KMS-11 (cell line): ENCODE measurements at regions not wholly inside any gene's neighbourhood (a gene's known extent, or its start where the extent isn't known, plus 50 kb on each side); places are given as distances from the start of the nearest gene placed in this dataset.

Source experiments
- H2AFZ ChIP-seq: fragments of 200-600 bp; sonication (generic); 2 replicates; pipeline ENCODE4 v1.6.1; 2016; ENCODE audit warnings: antibody characterized with exemption, mixed run types, low read depth
- H3K27ac ChIP-seq: fragments of 200-600 bp; sonication (generic); 2 replicates; pipeline ENCODE4 v1.6.1; 2016; ENCODE audit warnings: mild to moderate bottlenecking, mixed run types
- H3K27me3 ChIP-seq: fragments of 200-600 bp; sonication (generic); 2 replicates; pipeline ENCODE4 v1.6.1; 2017; ENCODE audit warnings: mild to moderate bottlenecking, low read depth, mixed run types, moderate library complexity; ENCODE audit not compliant: insufficient read depth
- H3K36me3 ChIP-seq: fragments of 200-600 bp; sonication (generic); 2 replicates; pipeline ENCODE4 v1.6.1; 2017; ENCODE audit warnings: mild to moderate bottlenecking, mixed run types; ENCODE audit not compliant: insufficient read depth
- H3K4me1 ChIP-seq: fragments of 200-600 bp; sonication (generic); 2 replicates; pipeline ENCODE4 v1.6.1; 2016; ENCODE audit warnings: mild to moderate bottlenecking, low read depth, mixed run types; ENCODE audit not compliant: poor library complexity, severe bottlenecking
- H3K4me2 ChIP-seq: fragments of 200-600 bp; sonication (generic); 2 replicates; pipeline ENCODE4 v1.7.0; 2016; ENCODE audit warnings: mild to moderate bottlenecking, mixed run types
- H3K4me3 ChIP-seq: fragments of 200-600 bp; sonication (generic); IDR thresholded peaks from 2 replicates; pipeline ENCODE4 v1.6.1; 2017; ENCODE audit warnings: low read depth, low read length, mixed read lengths; ENCODE audit not compliant: insufficient read depth
- H3K79me2 ChIP-seq: fragments of 200-600 bp; sonication (generic); 2 replicates; pipeline ENCODE4 v1.6.1; 2016; ENCODE audit warnings: low read depth, mixed run types; ENCODE audit not compliant: insufficient read depth
- H3K9ac ChIP-seq: fragments of 200-600 bp; sonication (generic); 2 replicates; pipeline ENCODE4 v1.6.1; 2016; ENCODE audit warnings: mild to moderate bottlenecking, mixed run types
- H4K20me1 ChIP-seq: fragments of 200-600 bp; sonication (generic); 2 replicates; pipeline ENCODE4 v1.6.1; 2016; ENCODE audit warnings: mild to moderate bottlenecking, mixed run types; ENCODE audit not compliant: insufficient read depth
- CTCF ChIP-seq: fragments of 200-600 bp; sonication (generic); conservative IDR thresholded peaks from 2 replicates; pipeline ENCODE4 v1.6.1; 2017; ENCODE audit warnings: low read depth, mild to moderate bottlenecking, antibody characterized with exemption, low read length, moderate library complexity, mixed read lengths

- H3K36me3 ChIP-seq = no peaks in the 10 kb centered on the region
- H3K27me3 ChIP-seq = no peaks in the 10 kb centered on the region
- H3K79me2 ChIP-seq = no peaks in the 10 kb centered on the region
- no peaks in the 10 kb centered on the region for H4K20me1 ChIP-seq
- H2AFZ ChIP-seq = no peak overlapping the region
- H3K4me2 ChIP-seq = no peak overlapping the region
- H3K4me3 ChIP-seq = no peak overlapping the region
- H3K9ac ChIP-seq = no peak overlapping the region
- H3K4me1 ChIP-seq = no peaks in the 10 kb centered on the region
- no peak for TF ChIP-seq CTCF
- no peak overlapping the region for H3K27ac ChIP-seq
Measured at GRCh38 chr14:36465178-36465577, 54.9 kb downstream of the NKX2-1 start.

DNA sequence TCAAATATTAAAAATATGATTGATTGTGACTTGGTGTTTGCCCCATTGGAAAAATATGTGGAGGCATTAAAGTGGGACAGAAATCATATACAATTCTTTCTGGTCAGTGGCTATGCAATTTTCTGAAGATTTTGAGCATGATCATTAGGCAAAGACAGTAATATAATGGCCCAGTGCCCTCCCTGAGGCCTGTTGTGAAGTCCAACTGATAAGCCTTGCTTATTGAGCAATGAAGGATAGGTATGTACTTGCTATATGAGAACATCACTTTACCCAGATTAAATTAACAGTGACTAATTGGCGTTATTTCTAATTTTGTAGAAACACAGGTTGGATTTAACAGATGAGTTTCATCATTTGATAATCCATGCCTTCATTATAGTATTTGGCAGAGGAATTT is 57.1 kb downstream of the NKX2-1 start:
- Histone ChIP-seq H3K4me1 (no peaks in the 10 kb centered on the region), H3K27me3 (no peaks in the 10 kb centered on the region), H3K79me2 (no peaks in the 10 kb centered on the region), H3K4me2 (no peak overlapping the region), H3K9ac (no peak overlapping the region), H3K36me3 (no peaks in the 10 kb centered on the region), H3K4me3 (no peak overlapping the region), H4K20me1 (no peaks in the 10 kb centered on the region), H2AFZ (no peak overlapping the region), H3K27ac (no peak overlapping the region)
- TF ChIP-seq CTCF = no peak

GRCh38 chr14:36455241-36455627 is 64.8 kb downstream of the NKX2-1 start:
- H2AFZ ChIP-seq = no peak overlapping the region
- no peak for TF ChIP-seq CTCF
- no peaks in the 10 kb centered on the region for H3K27me3 ChIP-seq
- H3K4me1 ChIP-seq = no peaks in the 10 kb centered on the region
- no peak overlapping the region for H3K4me3 ChIP-seq
- no peaks in the 10 kb centered on the region for H4K20me1 ChIP-seq
- no peak overlapping the region for H3K4me2 ChIP-seq
- H3K27ac ChIP-seq = no peak overlapping the region
- H3K36me3 ChIP-seq = no peaks in the 10 kb centered on the region
- H3K9ac ChIP-seq = no peak overlapping the region
- no peaks in the 10 kb centered on the region for H3K79me2 ChIP-seq

DNA sequence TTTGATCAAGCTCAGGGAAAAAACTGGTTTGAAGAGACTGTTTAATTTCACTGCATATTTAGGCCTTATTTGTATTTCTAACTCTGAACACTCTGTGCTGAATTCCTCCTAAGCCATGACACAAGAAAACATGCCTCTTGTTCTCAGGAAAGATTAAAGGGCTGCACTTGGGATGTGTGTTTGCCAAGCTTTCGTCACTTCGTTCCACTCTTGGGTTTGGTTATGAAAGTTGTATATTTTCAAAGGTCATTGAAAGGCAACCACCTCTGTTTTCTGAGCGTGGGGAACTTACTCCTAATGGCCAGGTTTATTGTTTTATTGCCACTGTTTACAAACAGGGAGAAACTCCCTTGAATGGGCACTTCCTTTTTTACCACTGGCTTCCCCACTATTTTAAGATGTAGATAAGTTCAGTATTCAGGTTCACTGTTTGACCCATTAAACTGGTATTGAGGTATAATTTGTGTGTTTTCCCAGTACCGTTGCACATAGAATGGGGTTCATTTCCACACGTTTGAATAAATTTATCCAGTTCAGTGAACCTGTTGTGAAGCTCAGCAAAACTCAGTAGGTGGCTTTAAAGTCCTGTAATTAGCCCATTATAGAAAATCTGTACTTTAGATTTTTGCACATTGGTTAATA is 65.3 kb downstream of the NKX2-1 start:
- no peak overlapping the region for H2AFZ ChIP-seq
- no peaks in the 10 kb centered on the region for H3K27me3 ChIP-seq
- no peak overlapping the region for H3K27ac ChIP-seq
- no peaks in the 10 kb centered on the region for H3K79me2 ChIP-seq
- H3K4me1 ChIP-seq = no peaks in the 10 kb centered on the region
- no peak overlapping the region for H3K4me3 ChIP-seq
- no peak overlapping the region for H3K9ac ChIP-seq
- no peak overlapping the region for H3K4me2 ChIP-seq
- H3K36me3 ChIP-seq = no peaks in the 10 kb centered on the region
- no peaks in the 10 kb centered on the region for H4K20me1 ChIP-seq
- no peak for TF ChIP-seq CTCF
